ENCODE measurements at regions not wholly inside any gene's neighbourhood (a gene's known extent, or its start where the extent isn't known, plus 50 kb on each side); places are given as distances from the start of the nearest gene placed in this dataset.
A peak's percentile ranks its signal among the peaks of the same experiment; 100 is the strongest.

- Histone ChIP-seq H3K9me3 (ENCODE audit: control insufficient read depth, low read length) (no peaks in the 10 kb centered on the region), H3K4me2 (ENCODE audit: low read length, poor library complexity, severe bottlenecking) (no peak overlapping the region), H3K4ac (ENCODE audit: low read depth in 1 of 2, low read length in 2 of 2) (no peak overlapping the region), H3K27me3 (ENCODE audit: control insufficient read depth in 1 of 2, insufficient read depth in 1 of 2, low read length in 2 of 2) (peaks cover 0 to 14% of the 10 kb centered on the region in 2 experiments), H2BK12ac (ENCODE audit: low read length in 2 of 2) (no peak overlapping the region), H2BK5ac (ENCODE audit: low read depth, low read length, poor library complexity, severe bottlenecking) (no peak overlapping the region), H2BK15ac (ENCODE audit: low read depth, poor library complexity, severe bottlenecking) (no peak overlapping the region), H2AK5ac (ENCODE audit: low read length, severe bottlenecking) (no peak overlapping the region), H4K91ac (ENCODE audit: low read length) (no peak overlapping the region), H2AFZ (ENCODE audit: low read depth, low read length) (no peak overlapping the region), H3K14ac (ENCODE audit: low read length in 2 of 2) (no peak overlapping the region), H4K8ac (ENCODE audit: low read length) (no peak overlapping the region), H3K27ac (ENCODE audit: low read length, poor library complexity, severe bottlenecking) (no peak overlapping the region), H3K18ac (ENCODE audit: low read depth in 1 of 2, low read length in 2 of 2) (no peak overlapping the region), H3K79me1 (replicated peaks; ENCODE audit: low read length, poor library complexity, severe bottlenecking) (no peaks in the 10 kb centered on the region), H3K36me3 (ENCODE audit: control insufficient read depth in 1 of 2, insufficient read depth in 2 of 2, low read depth in 1 of 2, low read length in 2 of 2) (no peaks in the 10 kb centered on the region), H3K4me3 (ENCODE audit: insufficient read depth in 1 of 2, low read depth in 1 of 2, low read length in 2 of 2) (no peak overlapping the region), H3K23ac (ENCODE audit: low read length in 2 of 2) (no peak overlapping the region), H3K9ac (ENCODE audit: low read length) (no peak overlapping the region), H3K4me1 (ENCODE audit: control insufficient read depth, insufficient read depth, low read depth, low read length) (no peaks in the 10 kb centered on the region), H2BK120ac (ENCODE audit: low read depth, low read length) (no peak overlapping the region)
- no peak for DNase-seq
- 96% methylated on average over 4 of the region's 4 CpGs for WGBS
Measured at GRCh38 chr15:94122516-94122915, 108.8 kb upstream of the MCTP2 start.

DNA sequence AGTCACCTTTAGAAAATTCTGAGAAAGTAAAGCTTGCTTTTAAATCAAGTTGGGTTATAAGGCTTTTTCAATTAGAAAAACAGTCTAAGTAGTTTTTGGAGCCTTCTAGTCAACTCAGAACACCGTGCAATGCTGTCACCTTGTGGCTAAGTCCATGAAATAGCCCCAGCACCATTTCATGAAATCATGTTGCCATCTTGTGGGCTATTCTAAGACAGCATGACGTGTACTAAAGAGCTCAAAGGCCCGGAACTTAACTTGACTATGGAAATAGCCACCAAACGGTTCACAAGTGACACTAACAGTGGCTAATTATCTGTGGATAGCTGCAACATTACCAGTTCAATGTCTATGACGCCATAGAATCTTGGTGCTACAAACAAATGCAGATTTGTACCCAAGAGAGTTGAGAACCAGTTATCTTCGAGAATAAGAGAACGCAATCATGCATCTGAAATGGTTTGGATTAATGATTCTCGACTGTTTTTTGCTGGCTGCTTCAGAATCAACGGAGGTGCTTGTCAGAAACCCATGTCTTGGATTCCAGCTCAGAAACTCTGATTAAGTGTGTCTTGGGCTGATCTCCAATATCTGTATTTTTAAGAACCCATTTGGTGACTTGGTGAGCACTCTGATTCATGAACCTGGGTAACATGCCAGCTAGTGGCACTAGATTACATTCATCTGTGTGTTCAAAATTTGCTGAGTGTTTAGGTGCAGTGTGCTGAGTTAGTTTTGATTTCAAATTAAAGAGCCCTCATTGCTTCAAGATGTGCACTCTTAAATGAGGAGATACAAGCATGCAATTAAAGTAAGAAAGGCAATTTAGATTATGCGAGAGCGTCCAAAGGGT lies 111.2 kb upstream of the MCTP2 start:
- H2BK15ac ChIP-seq (ENCODE audit: low read depth, poor library complexity, severe bottlenecking) = no peak overlapping the region
- H2BK120ac ChIP-seq (ENCODE audit: low read depth, low read length) = no peak overlapping the region
- no peak overlapping the region for H3K4me3 ChIP-seq (ENCODE audit: insufficient read depth in 1 of 2, low read depth in 1 of 2, low read length in 2 of 2)
- 50% methylated on average over 11 of the region's 11 CpGs for WGBS
- H2AFZ ChIP-seq (ENCODE audit: low read depth, low read length) = no peak overlapping the region
- H2BK5ac ChIP-seq (ENCODE audit: low read depth, low read length, poor library complexity, severe bottlenecking) = no peak overlapping the region
- no peak overlapping the region for H3K14ac ChIP-seq (ENCODE audit: low read length in 2 of 2)
- peak; percentile 88 for DNase-seq
- H3K23ac ChIP-seq (ENCODE audit: low read length in 2 of 2) = no peak overlapping the region
- peak overlapping the region; percentile 65 for H3K9ac ChIP-seq (ENCODE audit: low read length)
- no peaks in the 10 kb centered on the region for H3K4me1 ChIP-seq (ENCODE audit: control insufficient read depth, insufficient read depth, low read depth, low read length)
- H3K4ac ChIP-seq (ENCODE audit: low read depth in 1 of 2, low read length in 2 of 2) = no peak overlapping the region
- no peaks in the 10 kb centered on the region for H3K9me3 ChIP-seq (ENCODE audit: control insufficient read depth, low read length)
- H3K27ac ChIP-seq (ENCODE audit: low read length, poor library complexity, severe bottlenecking) = no peak overlapping the region
- no peak overlapping the region for H2BK12ac ChIP-seq (ENCODE audit: low read length in 2 of 2)
- no peak overlapping the region for H3K18ac ChIP-seq (ENCODE audit: low read depth in 1 of 2, low read length in 2 of 2)
- no peak overlapping the region for H4K91ac ChIP-seq (ENCODE audit: low read length)
- H3K4me2 ChIP-seq (ENCODE audit: low read length, poor library complexity, severe bottlenecking) = no peak overlapping the region
- no peak overlapping the region for H2AK5ac ChIP-seq (ENCODE audit: low read length, severe bottlenecking)
- H3K36me3 ChIP-seq (ENCODE audit: control insufficient read depth in 1 of 2, insufficient read depth in 2 of 2, low read depth in 1 of 2, low read length in 2 of 2) = no peaks in the 10 kb centered on the region
- no peak overlapping the region for H4K8ac ChIP-seq (ENCODE audit: low read length)
- no peaks in the 10 kb centered on the region for H3K79me1 ChIP-seq (replicated peaks; ENCODE audit: low read length, poor library complexity, severe bottlenecking)
- peaks cover 0 to 4% of the 10 kb centered on the region in 2 experiments for H3K27me3 ChIP-seq (ENCODE audit: control insufficient read depth in 1 of 2, insufficient read depth in 1 of 2, low read length in 2 of 2)

GRCh38 chr15:94119298-94119811 lies 112.0 kb upstream of the MCTP2 start:
- no peaks in the 10 kb centered on the region for H3K9me3 ChIP-seq (ENCODE audit: control insufficient read depth, low read length)
- H2AFZ ChIP-seq (ENCODE audit: low read depth, low read length) = no peak overlapping the region
- no peak overlapping the region for H2BK120ac ChIP-seq (ENCODE audit: low read depth, low read length)
- H3K27me3 ChIP-seq (ENCODE audit: control insufficient read depth in 1 of 2, insufficient read depth in 1 of 2, low read length in 2 of 2) = peaks cover 0 to 4% of the 10 kb centered on the region in 2 experiments
- H3K27ac ChIP-seq (ENCODE audit: low read length, poor library complexity, severe bottlenecking) = no peak overlapping the region
- no peak overlapping the region for H3K23ac ChIP-seq (ENCODE audit: low read length in 2 of 2)
- no peaks in the 10 kb centered on the region for H3K4me1 ChIP-seq (ENCODE audit: control insufficient read depth, insufficient read depth, low read depth, low read length)
- peak overlapping the region; percentile 65 for H3K9ac ChIP-seq (ENCODE audit: low read length)
- no peak overlapping the region for H2BK5ac ChIP-seq (ENCODE audit: low read depth, low read length, poor library complexity, severe bottlenecking)
- H3K18ac ChIP-seq (ENCODE audit: low read depth in 1 of 2, low read length in 2 of 2) = peak overlapping the region in 1 of 2 experiments; percentile 48
- no peak overlapping the region for H4K8ac ChIP-seq (ENCODE audit: low read length)
- no peak overlapping the region for H2BK12ac ChIP-seq (ENCODE audit: low read length in 2 of 2)
- H3K4me3 ChIP-seq (ENCODE audit: insufficient read depth in 1 of 2, low read depth in 1 of 2, low read length in 2 of 2) = no peak overlapping the region
- no peak overlapping the region for H2BK15ac ChIP-seq (ENCODE audit: low read depth, poor library complexity, severe bottlenecking)
- H3K4ac ChIP-seq (ENCODE audit: low read depth in 1 of 2, low read length in 2 of 2) = no peak overlapping the region
- no peaks in the 10 kb centered on the region for H3K36me3 ChIP-seq (ENCODE audit: control insufficient read depth in 1 of 2, insufficient read depth in 2 of 2, low read depth in 1 of 2, low read length in 2 of 2)
- no peak overlapping the region for H4K91ac ChIP-seq (ENCODE audit: low read length)
- H3K14ac ChIP-seq (ENCODE audit: low read length in 2 of 2) = no peak overlapping the region
- WGBS = 63% methylated on average over 4 of the region's 6 CpGs
- H3K4me2 ChIP-seq (ENCODE audit: low read length, poor library complexity, severe bottlenecking) = no peak overlapping the region
- H3K79me1 ChIP-seq (replicated peaks; ENCODE audit: low read length, poor library complexity, severe bottlenecking) = no peaks in the 10 kb centered on the region
- no peak overlapping the region for H2AK5ac ChIP-seq (ENCODE audit: low read length, severe bottlenecking)
- no peak for DNase-seq

GRCh38 chr15:94110476-94111130 lies 120.8 kb upstream of the MCTP2 start:
- H4K91ac ChIP-seq (ENCODE audit: low read length) = no peak overlapping the region
- H3K4me2 ChIP-seq (ENCODE audit: low read length, poor library complexity, severe bottlenecking) = no peak overlapping the region
- no peaks in the 10 kb centered on the region for H3K36me3 ChIP-seq (ENCODE audit: control insufficient read depth in 1 of 2, insufficient read depth in 2 of 2, low read depth in 1 of 2, low read length in 2 of 2)
- no peak overlapping the region for H2BK5ac ChIP-seq (ENCODE audit: low read depth, low read length, poor library complexity, severe bottlenecking)
- H3K27ac ChIP-seq (ENCODE audit: low read length, poor library complexity, severe bottlenecking) = no peak overlapping the region
- H2AFZ ChIP-seq (ENCODE audit: low read depth, low read length) = no peak overlapping the region
- H3K4ac ChIP-seq (ENCODE audit: low read depth in 1 of 2, low read length in 2 of 2) = no peak overlapping the region
- no peak overlapping the region for H3K14ac ChIP-seq (ENCODE audit: low read length in 2 of 2)
- H3K9me3 ChIP-seq (ENCODE audit: control insufficient read depth, low read length) = no peaks in the 10 kb centered on the region
- DNase-seq = peak; percentile 14
- no peaks in the 10 kb centered on the region for H3K4me1 ChIP-seq (ENCODE audit: control insufficient read depth, insufficient read depth, low read depth, low read length)
- no peak overlapping the region for H3K9ac ChIP-seq (ENCODE audit: low read length)
- H3K23ac ChIP-seq (ENCODE audit: low read length in 2 of 2) = no peak overlapping the region
- H2BK15ac ChIP-seq (ENCODE audit: low read depth, poor library complexity, severe bottlenecking) = no peak overlapping the region
- H3K4me3 ChIP-seq (ENCODE audit: insufficient read depth in 1 of 2, low read depth in 1 of 2, low read length in 2 of 2) = no peak overlapping the region
- H4K8ac ChIP-seq (ENCODE audit: low read length) = no peak overlapping the region
- H3K79me1 ChIP-seq (replicated peaks; ENCODE audit: low read length, poor library complexity, severe bottlenecking) = no peaks in the 10 kb centered on the region
- 18% methylated on average over 1 of the region's 2 CpGs for WGBS
- no peak overlapping the region for H2AK5ac ChIP-seq (ENCODE audit: low read length, severe bottlenecking)
- H2BK12ac ChIP-seq (ENCODE audit: low read length in 2 of 2) = no peak overlapping the region
- no peak overlapping the region for H2BK120ac ChIP-seq (ENCODE audit: low read depth, low read length)
- no peak overlapping the region for H3K18ac ChIP-seq (ENCODE audit: low read depth in 1 of 2, low read length in 2 of 2)
- H3K27me3 ChIP-seq (ENCODE audit: control insufficient read depth in 1 of 2, insufficient read depth in 1 of 2, low read length in 2 of 2) = peaks cover 0 to 5% of the 10 kb centered on the region in 2 experiments
